HCT116 (cell line): ENCODE measurements at regions not wholly inside any gene's neighbourhood (a gene's known extent, or its start where the extent isn't known, plus 50 kb on each side); places are given as distances from the start of the nearest gene placed in this dataset.

Experiments used
- EZH2 ChIP-seq: fragments of 200-600 bp; sonication (generic); IDR thresholded peaks from 2 replicates; pipeline ENCODE4 v1.6.1; 2017; ENCODE audit warnings: antibody characterized with exemption, mixed run types
- FOSL1 ChIP-seq: IDR thresholded peaks from 2 replicates; pipeline ENCODE4 v1.6.1; 2012; ENCODE audit warnings: low read depth
- JUND ChIP-seq: IDR thresholded peaks from 2 replicates; pipeline ENCODE4 v1.6.1; 2012
- POLR2A ChIP-seq: IDR thresholded peaks from 2 replicates; pipeline ENCODE4 v1.7.0; 2011; ENCODE audit warnings: borderline replicate concordance; ENCODE audit not compliant: insufficient read depth, insufficient read length; ENCODE audit errors: extremely low read depth
- RAD21 ChIP-seq: IDR thresholded peaks from 2 replicates; pipeline ENCODE4 v1.6.1; 2012; ENCODE audit warnings: low read depth, mild to moderate bottlenecking
- REST ChIP-seq: IDR thresholded peaks from 2 replicates; pipeline ENCODE4 v1.6.1; 2012; ENCODE audit warnings: low read depth
- SP1 ChIP-seq: IDR thresholded peaks from 2 replicates; pipeline ENCODE4 v1.6.1; 2012; ENCODE audit warnings: low read depth
- TCF7L2 ChIP-seq: IDR thresholded peaks from 2 replicates; pipeline ENCODE4 v1.7.0; 2011; ENCODE audit warnings: borderline replicate concordance, inconsistent platforms; ENCODE audit not compliant: insufficient read depth, insufficient read length; ENCODE audit errors: extremely low read depth
- ZBTB33 ChIP-seq: IDR thresholded peaks from 2 replicates; pipeline ENCODE4 v1.6.1; 2011; ENCODE audit warnings: mild to moderate bottlenecking, low read length, moderate library complexity; ENCODE audit not compliant: insufficient replicate concordance; ENCODE audit errors: extremely low read depth
- ZNF274 ChIP-seq: fragments of 200-500 bp; sonication (Bioruptor generic); IDR thresholded peaks from 2 replicates; pipeline ENCODE4 v1.6.1; 2014; ENCODE audit warnings: mild to moderate bottlenecking, low read depth, low read length, inconsistent platforms
- TF ChIP-seq, protein P1 (sequence below), 3 experiments: fragments of 200-600 bp in 1 of 3; sonication (generic) in 1 of 3; IDR thresholded peaks in 2 of 3; conservative IDR thresholded peaks in 1 of 3; 2 replicates each; pipeline ENCODE4 v1.5.1; 2012 to 2017; ENCODE audit warnings: low read depth in 2 of 3, low read length in 2 of 3, antibody characterized with exemption in 1 of 3, borderline replicate concordance in 1 of 3, control low read depth in 1 of 3, mild to moderate bottlenecking in 1 of 3, mixed read lengths in 1 of 3, mixed run types in 1 of 3, moderate library complexity in 1 of 3; ENCODE audit not compliant: insufficient read depth in 1 of 3
- TF ChIP-seq, protein P2 (sequence below): IDR thresholded peaks from 2 replicates; pipeline ENCODE4 v1.6.1; 2012

- TF ChIP-seq, protein P1, sequence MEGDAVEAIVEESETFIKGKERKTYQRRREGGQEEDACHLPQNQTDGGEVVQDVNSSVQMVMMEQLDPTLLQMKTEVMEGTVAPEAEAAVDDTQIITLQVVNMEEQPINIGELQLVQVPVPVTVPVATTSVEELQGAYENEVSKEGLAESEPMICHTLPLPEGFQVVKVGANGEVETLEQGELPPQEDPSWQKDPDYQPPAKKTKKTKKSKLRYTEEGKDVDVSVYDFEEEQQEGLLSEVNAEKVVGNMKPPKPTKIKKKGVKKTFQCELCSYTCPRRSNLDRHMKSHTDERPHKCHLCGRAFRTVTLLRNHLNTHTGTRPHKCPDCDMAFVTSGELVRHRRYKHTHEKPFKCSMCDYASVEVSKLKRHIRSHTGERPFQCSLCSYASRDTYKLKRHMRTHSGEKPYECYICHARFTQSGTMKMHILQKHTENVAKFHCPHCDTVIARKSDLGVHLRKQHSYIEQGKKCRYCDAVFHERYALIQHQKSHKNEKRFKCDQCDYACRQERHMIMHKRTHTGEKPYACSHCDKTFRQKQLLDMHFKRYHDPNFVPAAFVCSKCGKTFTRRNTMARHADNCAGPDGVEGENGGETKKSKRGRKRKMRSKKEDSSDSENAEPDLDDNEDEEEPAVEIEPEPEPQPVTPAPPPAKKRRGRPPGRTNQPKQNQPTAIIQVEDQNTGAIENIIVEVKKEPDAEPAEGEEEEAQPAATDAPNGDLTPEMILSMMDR (IDR thresholded peaks at IDR 0.05 in 2 of 3, conservative IDR thresholded peaks at IDR 0.05 in 1 of 3; ENCODE audit: borderline replicate concordance in 1 of 3, insufficient read depth in 1 of 3, low read depth in 2 of 3, low read length in 2 of 3): no peak
- no peak for TF ChIP-seq REST
- TF ChIP-seq JUND: no peak
- TF ChIP-seq FOSL1: no peak
- no peak for TF ChIP-seq TCF7L2
- TF ChIP-seq RAD21: no peak
- no peak for TF ChIP-seq ZBTB33
- TF ChIP-seq EZH2: no peak
- TF ChIP-seq, protein P2, sequence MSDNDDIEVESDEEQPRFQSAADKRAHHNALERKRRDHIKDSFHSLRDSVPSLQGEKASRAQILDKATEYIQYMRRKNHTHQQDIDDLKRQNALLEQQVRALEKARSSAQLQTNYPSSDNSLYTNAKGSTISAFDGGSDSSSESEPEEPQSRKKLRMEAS: no peak
- TF ChIP-seq SP1: no peak
- no peak for TF ChIP-seq POLR2A
- TF ChIP-seq ZNF274: no peak
Measured at GRCh38 chr5:143471666-143472464, 68.4 kb upstream of the NR3C1 start.
